Esophagus (tissue), 2 donors: ENCODE measurements at regions not wholly inside any gene's neighbourhood (a gene's known extent, or its start where the extent isn't known, plus 50 kb on each side); places are given as distances from the start of the nearest gene placed in this dataset.

Experiments
- H3K27ac ChIP-seq, 2 donors: one replicate each; pipeline ENCODE4 v1.5.1; 2013; ENCODE audit warnings: low read depth in 2 of 2, mild to moderate bottlenecking in 2 of 2, inconsistent platforms in 1 of 2, low read length in 1 of 2, moderate library complexity in 1 of 2
- H3K27me3 ChIP-seq, 2 donors: one replicate each; pipeline ENCODE4 v1.6.1; 2013; ENCODE audit warnings: low read length in 2 of 2, control low read depth in 1 of 2, mild to moderate bottlenecking in 1 of 2; ENCODE audit not compliant: insufficient read depth in 2 of 2, control insufficient read depth in 1 of 2
- H3K36me3 ChIP-seq, 2 donors: one replicate each; pipeline ENCODE4 v1.6.1; 2013; ENCODE audit warnings: low read length in 1 of 2; ENCODE audit not compliant: control insufficient read depth in 2 of 2, insufficient read depth in 2 of 2
- H3K4me1 ChIP-seq, 2 donors: one replicate each; pipeline ENCODE4 v1.6.1; 2013; ENCODE audit warnings: low read length in 1 of 2; ENCODE audit not compliant: control insufficient read depth in 2 of 2, insufficient read depth in 2 of 2
- H3K4me3 ChIP-seq, 2 donors: one replicate each; pipeline ENCODE4 v1.5.1; 2013; ENCODE audit warnings: low read length in 2 of 2, mild to moderate bottlenecking in 2 of 2, low read depth in 1 of 2, moderate library complexity in 1 of 2
- H3K9me3 ChIP-seq, 2 donors: one replicate each; pipeline ENCODE4 v1.6.1; 2013; ENCODE audit warnings: mild to moderate bottlenecking in 2 of 2, low read depth in 1 of 2, low read length in 1 of 2, moderate library complexity in 1 of 2; ENCODE audit not compliant: control insufficient read depth in 2 of 2, insufficient read depth in 1 of 2
- WGBS, 2 donors: extraction: QIAGEN DNeasy Blood & Tissue Kit; methylation state at CpG; one replicate each; pipeline ENCODE4 v1.1.7; 2013; 5-methylcytosine and 5-hydroxymethylcytosine counted together
- donor health status: healthy with polysubstance abuse.
- donor health status: Bipolar disorder and iron deficiency.

DNA sequence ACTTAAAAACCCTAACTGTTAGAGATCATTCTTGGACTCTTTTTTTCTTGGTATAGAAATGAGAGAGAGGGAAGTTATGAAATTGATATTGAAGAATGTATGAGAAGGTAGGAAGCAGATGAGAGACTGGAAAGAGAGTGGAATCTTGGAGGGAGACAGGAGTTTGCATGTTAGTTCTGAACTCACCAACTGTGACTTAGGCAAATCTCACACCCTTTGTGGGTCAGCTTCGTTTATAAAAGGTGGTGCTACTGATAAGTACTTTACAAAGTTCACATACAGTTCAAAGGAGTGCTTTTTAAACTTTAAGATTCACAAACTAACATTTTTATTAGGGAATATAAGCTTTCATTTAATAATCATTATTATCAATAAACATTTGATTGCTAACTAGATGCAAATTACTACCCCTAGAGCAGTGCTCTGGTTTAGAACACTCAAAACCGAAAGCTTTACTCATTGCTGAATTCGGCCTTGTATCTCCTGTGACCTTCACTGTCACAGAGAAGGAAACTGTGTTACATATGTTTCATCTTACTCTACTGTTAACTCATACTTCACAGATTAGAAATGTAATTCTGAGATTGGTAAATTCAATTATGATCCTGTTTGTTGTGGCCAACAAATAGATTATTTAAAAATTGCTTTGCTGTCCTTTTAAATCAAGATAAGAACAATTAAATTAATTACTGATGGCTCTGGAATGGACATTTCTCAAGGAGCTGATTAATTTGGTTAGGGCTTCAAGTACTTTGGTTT is 143.2 kb downstream of the RMI1 start:
- Histone ChIP-seq H3K27me3 (no peaks in the 10 kb centered on the region), H3K4me1 (no peaks in the 10 kb centered on the region), H3K27ac (no peak overlapping the region), H3K36me3 (no peaks in the 10 kb centered on the region), H3K4me3 (no peak overlapping the region), H3K9me3 (no peaks in the 10 kb centered on the region)
- 56 to 66% methylated on average over 3 of the region's 3 CpGs for WGBS, 2 donors

DNA sequence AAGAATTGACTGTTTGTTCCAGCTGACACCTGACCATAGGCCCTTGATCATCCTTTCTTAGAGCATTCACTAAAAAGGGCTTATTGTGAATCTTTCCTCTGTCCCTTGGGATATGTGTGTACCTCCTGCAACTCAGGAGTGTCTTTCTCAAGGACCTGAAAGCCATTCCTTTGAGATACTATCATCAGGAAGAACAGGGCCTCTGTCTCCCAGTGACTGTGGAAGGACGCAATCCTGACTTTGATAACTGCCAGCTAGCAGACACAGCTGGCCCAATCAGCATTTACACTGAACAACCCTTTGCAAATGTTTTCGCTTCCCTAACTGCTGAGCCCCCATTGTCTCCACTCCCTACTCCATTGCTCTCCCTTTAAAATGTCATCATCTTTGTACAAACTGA is 144.4 kb downstream of the RMI1 start:
- Histone ChIP-seq H3K4me1 (no peaks in the 10 kb centered on the region), H3K9me3 (no peaks in the 10 kb centered on the region), H3K27me3 (no peaks in the 10 kb centered on the region), H3K27ac (no peak overlapping the region), H3K4me3 (no peak overlapping the region), H3K36me3 (no peaks in the 10 kb centered on the region)
- WGBS, 2 donors, result 96 to 99% methylated on average over 2 of the region's 2 CpGs

DNA sequence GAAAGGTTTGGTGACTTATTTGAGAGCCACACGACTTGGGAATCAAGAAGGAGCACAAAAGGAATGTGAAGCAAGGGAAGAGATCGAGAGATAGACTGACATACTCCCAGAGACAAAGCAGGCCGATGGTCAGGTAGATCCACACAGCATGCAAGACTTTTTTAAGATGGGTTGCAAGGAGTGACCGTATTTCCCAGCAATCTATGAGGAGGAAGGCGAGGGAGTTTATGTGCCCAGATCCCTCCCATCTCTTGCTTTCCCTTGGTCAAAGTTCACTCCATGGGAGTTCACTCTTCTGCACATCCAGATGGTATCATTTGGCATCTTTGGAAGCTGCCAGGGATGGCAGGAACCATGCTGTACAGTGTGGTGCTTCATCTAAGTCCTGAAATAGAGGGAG is 148.9 kb downstream of the RMI1 start:
- no peak overlapping the region for H3K4me3 ChIP-seq
- H3K9me3 ChIP-seq, result no peaks in the 10 kb centered on the region
- H3K4me1 ChIP-seq, result no peaks in the 10 kb centered on the region
- H3K36me3 ChIP-seq, result no peaks in the 10 kb centered on the region
- H3K27me3 ChIP-seq, result no peaks in the 10 kb centered on the region
- 67 to 68% methylated on average over 5 of the region's 5 CpGs for WGBS, 2 donors
- H3K27ac ChIP-seq, result no peak overlapping the region

DNA sequence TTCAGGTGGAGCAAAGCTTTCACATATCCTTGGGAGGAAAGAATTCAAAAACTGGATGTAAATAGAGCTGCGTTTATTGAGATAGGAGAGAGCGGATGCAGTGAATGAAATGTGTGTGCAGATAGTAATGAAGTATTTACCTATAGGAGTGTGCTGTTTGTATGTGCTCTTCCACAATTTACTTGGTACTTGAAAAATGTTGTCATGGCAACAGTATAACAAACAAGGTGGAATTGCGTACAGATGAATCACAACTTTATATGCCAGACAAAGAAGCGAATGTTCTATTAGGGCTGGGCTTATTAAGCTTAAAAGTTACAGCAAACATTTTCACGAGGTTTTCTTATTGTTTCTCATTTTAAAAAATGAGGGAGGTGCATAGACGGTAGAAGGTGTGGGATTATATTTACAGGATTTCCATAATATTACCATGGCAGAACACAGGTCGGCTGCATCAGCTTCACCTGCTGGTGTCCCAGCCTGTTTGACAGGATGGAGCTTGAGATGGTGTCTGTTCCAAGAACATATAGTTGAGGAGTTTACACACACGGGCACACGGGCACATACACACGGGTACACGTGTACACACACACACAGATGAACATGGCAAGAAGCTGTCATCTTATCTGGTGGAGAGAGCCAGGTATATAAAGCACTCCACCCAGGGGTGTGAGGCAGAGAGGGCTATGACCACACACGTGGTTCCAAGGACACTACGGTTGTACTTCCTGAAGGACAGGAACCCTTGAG is 155.7 kb downstream of the RMI1 start:
- H3K27ac ChIP-seq, result peak overlapping the region; percentile 34 to 62
- H3K9me3 ChIP-seq, result no peaks in the 10 kb centered on the region
- H3K4me3 ChIP-seq, result no peak overlapping the region
- no peaks in the 10 kb centered on the region for H3K27me3 ChIP-seq
- no peaks in the 10 kb centered on the region for H3K36me3 ChIP-seq
- 50 to 54% methylated on average over 13 of the region's 13 CpGs for WGBS, 2 donors
- peaks cover 0 to 11% of the 10 kb centered on the region in 2 donors for H3K4me1 ChIP-seq

DNA sequence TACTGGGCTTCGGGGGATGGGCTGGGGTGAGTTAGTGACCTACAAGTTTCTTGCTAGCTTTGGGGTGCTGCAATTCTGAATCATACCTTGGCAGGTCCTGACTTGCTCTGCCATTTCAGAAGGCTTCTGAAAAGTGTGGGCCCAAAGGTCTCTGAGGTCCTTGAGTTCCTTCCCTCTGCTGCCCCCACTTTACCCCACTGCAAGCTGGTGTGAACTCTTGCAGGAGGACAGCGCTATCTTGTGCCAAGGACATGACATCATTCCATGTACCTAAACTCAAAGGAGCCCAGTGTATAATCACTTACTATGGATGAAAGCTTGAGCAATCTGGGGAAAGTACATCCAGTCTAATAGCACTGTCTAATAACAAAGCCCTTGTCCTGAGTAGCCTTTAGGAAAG is 157.4 kb downstream of the RMI1 start:
- H3K4me1 ChIP-seq, result peaks cover 0 to 11% of the 10 kb centered on the region in 2 donors
- H3K36me3 ChIP-seq, result no peaks in the 10 kb centered on the region
- 55 to 63% methylated on average over 2 of the region's 2 CpGs for WGBS, 2 donors
- H3K27me3 ChIP-seq, result no peaks in the 10 kb centered on the region
- no peaks in the 10 kb centered on the region for H3K9me3 ChIP-seq
- no peak overlapping the region for H3K4me3 ChIP-seq
- no peak overlapping the region for H3K27ac ChIP-seq

DNA sequence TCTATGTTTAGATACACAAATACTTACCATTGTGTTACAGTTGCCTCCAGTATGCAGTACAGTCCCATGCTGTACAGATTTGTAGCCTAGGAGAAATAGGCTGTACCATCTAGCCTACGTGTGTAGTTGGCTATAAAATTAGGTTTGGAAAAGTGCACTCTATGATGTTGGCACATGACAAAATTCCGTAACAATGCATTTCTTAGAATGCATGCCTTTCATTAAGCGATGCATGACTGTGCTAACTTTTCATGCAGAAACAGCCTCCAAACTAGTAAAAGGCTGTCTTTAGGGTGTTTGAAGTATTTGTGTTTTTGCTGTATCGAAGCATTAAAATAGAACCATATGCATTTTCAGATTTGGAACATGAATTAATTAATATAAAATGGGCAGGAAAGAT is 157.9 kb downstream of the RMI1 start:
- peaks cover 0 to 11% of the 10 kb centered on the region in 2 donors for H3K4me1 ChIP-seq
- H3K4me3 ChIP-seq, result no peak overlapping the region
- no peaks in the 10 kb centered on the region for H3K9me3 ChIP-seq
- H3K27me3 ChIP-seq, result no peaks in the 10 kb centered on the region
- no peaks in the 10 kb centered on the region for H3K36me3 ChIP-seq
- 58 to 68% methylated on average over 4 of the region's 4 CpGs for WGBS, 2 donors
- no peak overlapping the region for H3K27ac ChIP-seq

DNA sequence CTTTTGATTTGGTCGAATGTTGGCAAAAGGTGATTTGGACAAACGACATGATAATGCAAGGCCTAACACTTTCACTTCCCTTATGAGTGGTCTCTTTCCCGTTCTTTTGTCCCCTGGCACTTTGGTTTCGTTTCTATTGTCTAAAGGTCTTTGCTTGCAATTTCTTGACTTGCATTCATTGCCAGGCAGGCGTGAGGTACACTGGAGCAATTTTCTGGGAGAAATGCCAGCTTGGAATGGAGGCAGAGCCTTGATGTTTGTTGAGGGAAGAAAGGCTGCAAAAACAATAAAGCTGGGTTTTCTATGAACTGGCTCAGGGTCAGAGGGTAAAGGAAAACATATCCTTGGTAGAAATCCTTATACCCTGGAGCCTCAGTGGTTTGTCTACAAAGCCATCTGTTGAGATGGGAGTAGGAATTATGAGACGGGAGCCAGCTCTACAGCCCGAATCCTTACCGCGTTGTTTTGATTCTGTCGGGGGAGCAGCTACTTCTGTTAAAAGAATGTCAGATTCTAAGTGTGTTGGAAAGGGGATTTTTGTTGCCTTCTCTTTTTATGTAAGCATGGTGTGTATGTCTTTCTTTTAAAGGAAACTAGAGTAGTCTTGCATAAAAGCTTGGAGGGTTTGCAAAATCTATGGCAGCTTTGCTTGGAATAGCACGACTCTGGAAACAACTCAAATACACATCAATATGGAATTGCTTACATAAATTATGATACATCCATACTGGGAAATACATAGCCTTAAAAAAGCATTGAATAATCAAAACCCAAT is 158.9 kb downstream of the RMI1 start:
- H3K27me3 ChIP-seq, result no peaks in the 10 kb centered on the region
- no peaks in the 10 kb centered on the region for H3K9me3 ChIP-seq
- H3K4me1 ChIP-seq, result peaks cover 0 to 11% of the 10 kb centered on the region in 2 donors
- no peak overlapping the region for H3K4me3 ChIP-seq
- no peaks in the 10 kb centered on the region for H3K36me3 ChIP-seq
- peak overlapping the region in 1 of 2 donors; percentile 46 for H3K27ac ChIP-seq
- 32 to 42% methylated on average over 11 of the region's 11 CpGs for WGBS, 2 donors

DNA sequence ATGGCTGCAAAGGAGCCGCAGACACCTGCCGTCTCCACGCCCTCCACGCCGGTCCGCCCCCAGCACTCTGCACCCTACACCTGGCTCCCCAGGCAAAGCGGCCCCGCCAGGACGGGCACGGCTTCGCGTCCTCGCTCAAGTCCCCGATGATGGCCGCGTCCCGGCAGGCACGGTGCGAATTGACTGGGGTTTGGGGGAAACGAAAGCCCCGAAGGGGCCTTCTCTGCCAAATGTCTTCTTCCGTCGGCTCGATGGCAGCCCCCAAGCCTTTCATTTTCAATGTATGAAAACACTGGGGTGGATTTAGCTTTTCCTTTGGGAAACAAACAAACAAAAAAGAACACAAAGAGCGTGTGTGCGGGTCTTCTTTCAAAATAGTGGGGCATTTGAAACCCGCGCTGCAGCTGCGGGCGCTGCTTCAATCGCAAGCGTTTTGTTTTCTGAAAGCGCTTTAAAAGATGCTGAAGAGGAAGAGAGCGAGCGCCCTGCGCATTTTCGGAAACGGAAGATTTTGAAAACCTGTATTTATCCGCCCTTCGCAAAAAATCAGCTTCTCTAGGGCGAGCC is 160.0 kb downstream of the RMI1 start:
- Histone ChIP-seq H3K27me3 (no peaks in the 10 kb centered on the region), H3K9me3 (no peaks in the 10 kb centered on the region), H3K36me3 (no peaks in the 10 kb centered on the region), H3K4me1 (peaks cover 0 to 11% of the 10 kb centered on the region in 2 donors), H3K4me3 (peak overlapping the region; percentile 31 to 48), H3K27ac (no peak overlapping the region)
- WGBS, 2 donors, result 5 to 7% methylated on average over 41 of the region's 41 CpGs

DNA sequence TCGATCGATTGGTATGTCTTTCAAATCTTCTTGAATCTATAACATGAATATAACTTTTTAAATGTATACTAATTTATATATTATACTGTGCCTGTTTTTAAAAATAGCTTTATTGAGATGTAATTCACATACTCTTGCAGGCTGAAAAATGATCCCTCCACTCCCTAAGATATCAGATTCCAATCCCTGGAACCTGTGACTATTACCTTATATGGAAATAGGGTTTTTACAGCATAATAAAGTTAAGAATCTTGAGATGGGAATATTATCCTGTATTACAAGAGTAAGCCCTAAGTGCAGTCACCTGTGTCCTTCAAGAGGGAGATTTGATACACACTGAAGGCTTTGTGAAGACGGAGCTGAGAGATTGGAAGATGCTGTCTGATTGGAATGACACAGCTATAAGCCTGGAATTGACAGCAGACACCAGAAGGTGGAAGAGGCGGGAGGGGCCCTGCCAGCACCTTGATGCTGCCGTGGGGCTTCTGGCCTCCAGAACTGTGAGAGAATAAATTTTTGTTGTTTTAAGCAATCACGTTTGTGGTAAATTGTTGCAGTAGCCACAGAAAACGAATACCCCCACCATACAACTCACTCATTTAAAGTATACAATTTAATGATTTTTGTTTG is 161.3 kb downstream of the RMI1 start:
- Histone ChIP-seq H3K27ac (no peak overlapping the region), H3K9me3 (no peaks in the 10 kb centered on the region), H3K4me3 (no peak overlapping the region), H3K4me1 (peaks cover 0 to 8% of the 10 kb centered on the region in 2 donors), H3K27me3 (no peaks in the 10 kb centered on the region), H3K36me3 (no peaks in the 10 kb centered on the region)
- 87 to 93% methylated on average over 7 of the region's 7 CpGs for WGBS, 2 donors
